Activated CD4-positive, alpha-beta T cell treated with anti-CD3 and anti-CD28 coated beads, Interleukin-2, amount 50 U/mL, for 24 hours (primary cell): ENCODE measurements at regions not wholly inside any gene's neighbourhood (a gene's known extent, or its start where the extent isn't known, plus 50 kb on each side); places are given as distances from the start of the nearest gene placed in this dataset.

Experiments
- DNase-seq, 2 donors: peaks; one replicate each; pipeline ENCODE4 v3.0.0-alpha.2; 2020; ENCODE audit warnings: low read depth in 1 of 2, low spot score in 1 of 2

DNA sequence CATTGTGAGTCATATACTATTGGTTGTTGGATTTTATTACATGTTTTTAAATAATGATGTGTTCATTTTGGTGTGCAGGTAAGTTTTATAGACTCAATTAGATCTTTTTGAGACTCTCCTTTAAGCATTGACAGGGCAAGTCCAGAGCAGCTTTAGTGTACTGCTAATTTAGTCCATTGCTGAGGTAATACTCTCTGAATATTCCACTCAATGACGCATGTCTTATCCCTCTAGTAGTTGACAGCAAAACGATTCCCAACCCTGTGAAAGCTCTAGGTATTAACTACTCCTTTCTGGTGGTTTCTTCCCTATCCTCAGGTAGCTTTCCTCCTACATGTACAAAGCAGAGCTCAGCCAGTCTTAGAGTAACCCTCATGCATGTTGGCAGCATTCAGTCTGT is 373.5 kb upstream of the MAP3K7 start:
- DNase-seq, result no peak

DNA sequence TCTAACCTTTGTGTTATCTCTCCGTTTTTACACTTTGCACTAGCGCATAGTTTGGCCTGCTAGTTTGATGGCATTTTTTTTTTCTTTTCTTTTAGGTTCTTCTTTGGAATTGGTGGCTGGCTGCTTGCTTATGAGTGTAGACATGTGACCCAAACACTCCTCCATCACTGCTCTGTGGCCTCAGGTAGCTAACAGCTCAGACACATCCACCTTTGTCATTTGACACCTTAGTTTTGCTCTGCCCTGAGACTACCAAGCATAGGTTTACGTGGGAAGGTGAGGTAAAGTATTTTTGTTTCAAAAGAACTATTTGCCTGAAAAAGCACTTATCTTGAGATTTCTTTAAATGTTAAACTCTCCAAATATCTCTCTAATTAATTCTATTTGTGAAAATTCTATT is 368.4 kb upstream of the MAP3K7 start:
- DNase-seq, result no peak

DNA sequence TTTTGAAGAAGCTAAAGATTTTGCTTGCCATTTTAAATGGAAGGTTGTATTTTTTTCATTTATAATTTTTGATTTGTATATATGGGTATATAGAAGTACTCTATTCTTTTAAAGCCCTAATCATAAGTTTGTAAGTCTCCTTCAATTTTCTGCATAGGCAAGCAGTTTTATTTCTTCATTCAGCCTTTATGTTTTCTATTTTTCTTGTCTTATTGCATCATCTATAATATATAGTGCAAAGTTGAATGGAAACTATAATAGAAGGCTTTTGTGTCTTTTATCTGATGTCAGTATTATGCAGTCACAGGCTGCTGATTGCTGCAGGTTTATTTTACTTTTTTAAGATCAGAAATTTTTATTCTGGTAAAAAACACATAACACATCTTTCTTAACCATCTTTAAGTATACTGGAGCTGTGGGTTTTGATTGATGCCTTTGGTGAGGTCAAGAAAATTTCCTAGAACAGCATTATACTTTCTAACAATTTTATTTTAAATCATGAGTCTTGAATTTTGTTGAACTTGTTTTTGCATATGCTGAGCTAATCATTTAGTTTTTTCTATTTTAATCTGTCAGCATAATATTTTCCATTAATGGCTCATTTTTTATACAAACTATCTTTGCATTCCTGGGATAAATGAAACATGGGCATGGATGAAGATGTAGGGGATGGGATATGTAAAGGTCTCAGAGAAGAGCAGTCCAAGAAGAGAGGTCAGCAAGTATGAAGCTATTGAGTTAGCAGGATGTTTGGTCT is 366.7 kb upstream of the MAP3K7 start:
- DNase-seq, result no peak

DNA sequence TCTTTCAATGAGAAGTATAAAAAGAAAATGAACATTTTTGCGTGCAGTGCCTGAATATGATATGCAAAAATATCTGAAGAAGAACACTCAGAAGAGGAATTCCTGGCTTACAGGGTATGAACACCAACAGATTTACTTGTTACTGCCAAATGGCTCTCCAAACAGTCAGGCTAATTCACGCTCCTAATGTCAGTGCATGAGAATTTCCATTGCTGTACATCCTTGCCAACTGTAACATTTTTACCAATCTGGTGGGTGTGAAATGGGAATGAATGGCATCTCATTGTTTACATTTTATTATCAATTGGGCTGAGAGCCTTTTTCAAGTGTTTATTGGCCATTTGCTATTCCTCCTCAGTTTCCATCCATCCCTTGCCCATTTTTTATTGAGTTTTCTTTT is 365.3 kb upstream of the MAP3K7 start:
- DNase-seq, result no peak

DNA sequence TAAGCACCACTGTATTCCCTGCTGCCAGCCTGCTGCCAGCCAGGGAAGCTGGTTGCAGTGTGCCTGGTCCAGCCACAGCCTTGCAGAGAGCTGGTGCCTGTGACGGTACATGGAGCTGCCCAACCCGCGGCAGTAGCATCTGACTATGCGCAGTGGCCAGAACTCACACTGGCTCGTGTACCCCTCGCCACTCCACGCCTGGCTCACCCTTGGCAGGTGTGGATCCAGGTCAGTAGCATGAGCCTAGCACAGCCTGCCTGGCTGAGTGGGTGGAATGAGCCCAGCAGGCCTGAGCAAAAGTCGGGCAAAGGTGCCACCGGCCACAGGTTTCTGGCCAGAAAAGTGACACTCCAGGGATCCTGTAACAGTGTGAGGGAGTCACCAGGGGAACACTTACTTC is 361.7 kb upstream of the MAP3K7 start:
- no peak for DNase-seq

DNA sequence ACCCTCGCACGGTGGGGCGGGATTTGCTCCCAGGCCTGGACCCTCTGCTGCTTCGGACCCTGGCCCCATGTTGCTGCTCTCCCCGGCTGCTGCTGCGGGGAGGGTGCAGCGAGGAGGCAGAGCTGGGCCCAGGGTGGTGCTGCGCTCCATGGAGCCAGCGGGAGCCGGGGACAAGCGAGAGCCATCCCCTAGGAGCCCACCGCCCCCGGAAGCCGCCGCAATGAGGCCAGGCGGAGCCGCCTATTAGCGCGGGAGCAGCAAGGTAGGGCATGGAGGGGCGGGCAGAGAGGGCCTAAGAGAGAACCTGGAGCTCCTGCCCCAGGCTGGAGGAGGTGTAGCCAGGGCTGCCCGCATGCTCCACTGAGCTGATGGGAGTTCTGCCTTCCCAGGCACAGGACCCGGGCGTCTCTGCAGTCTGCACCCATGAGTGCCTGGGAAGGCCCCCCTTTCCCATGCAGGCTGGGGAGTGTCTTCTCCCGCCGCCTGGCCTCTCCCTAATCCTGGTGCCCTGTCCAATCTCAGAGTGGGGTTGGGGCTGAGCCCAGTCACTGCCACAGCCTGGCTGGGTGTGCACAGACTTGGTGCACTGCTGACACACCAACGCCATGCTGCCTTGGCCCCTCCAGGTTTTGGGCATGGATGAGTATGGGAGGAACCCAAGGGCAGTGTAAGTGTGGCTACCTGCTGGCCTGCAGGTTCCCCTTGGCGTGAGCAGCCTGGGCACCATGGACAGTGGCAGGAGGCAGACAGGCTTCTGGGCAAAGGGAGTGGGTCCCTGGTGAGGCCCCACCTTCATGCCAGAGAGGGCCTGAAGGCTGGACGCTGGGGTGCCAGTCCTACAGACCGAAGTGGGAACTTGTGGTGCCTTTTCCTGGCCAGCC is 360.6 kb upstream of the MAP3K7 start:
- DNase-seq, result no peak

DNA sequence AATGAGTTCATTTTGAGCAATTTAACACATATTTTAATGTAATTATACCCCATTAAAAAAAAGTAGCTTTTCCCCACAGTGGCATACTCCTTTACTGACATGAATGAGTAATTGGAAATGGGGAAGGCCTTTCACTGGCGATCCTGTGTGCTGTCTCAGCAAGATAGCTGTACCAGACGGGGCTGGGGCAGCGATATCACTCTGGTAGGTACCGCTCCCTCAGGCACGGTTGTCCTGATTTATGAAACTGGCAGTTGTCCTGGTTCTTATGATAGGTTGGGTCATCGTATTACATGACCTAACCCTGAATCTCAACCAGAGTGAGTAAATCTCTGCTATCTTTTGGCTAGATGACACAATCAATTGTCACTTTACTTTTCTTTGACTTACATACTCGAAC is 355.0 kb upstream of the MAP3K7 start:
- DNase-seq, result no peak

DNA sequence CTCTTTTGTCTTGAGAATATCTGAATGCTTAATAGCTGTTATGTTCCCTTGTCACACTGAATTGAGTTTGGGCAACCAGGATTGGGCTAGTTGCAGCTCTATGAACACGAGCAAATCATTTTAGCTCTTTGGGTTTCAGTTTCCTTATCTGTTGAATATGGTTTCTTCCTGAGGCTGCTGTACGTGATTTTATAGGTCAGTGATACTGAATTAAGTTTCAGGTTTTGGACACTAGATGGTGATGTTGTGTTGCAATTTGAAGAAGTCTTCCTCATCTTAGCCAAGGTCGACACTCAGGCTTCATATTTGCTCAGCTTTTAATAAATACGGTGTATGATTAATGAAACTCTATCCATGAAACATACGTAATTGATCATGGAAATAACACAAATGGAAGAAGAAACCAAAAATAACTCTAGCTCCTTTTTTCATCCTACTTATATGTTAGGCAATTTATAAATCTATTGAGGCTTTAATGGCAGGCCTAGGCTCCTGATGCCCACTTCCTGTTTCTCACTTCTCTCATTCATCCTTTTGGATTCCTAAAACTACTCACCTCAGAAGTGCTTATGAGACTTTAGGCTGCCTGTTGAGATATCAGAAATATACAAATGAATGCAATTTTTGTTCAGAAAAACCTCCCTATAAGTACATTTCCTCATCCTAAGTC is 354.1 kb upstream of the MAP3K7 start:
- peak in 1 of 2 donors; percentile 3 for DNase-seq

DNA sequence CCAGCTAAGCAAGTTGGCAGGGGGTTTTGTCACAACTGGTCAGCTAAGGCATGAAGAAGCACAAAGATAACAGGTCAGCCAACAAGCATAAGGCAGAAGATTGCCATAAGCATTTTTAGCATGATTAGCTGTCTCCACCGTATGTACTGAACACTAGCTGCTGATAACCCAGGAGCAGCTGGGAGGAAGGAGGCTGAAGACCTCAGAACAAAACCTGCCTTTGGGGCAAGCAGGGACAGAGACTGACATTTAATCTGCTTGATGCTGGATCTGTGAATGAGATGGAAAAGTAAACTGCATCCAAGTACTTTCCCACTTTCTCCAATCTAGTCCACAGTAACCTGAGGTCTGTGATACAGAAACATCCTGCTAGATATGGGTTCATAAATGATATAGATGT is 353.0 kb upstream of the MAP3K7 start:
- no peak for DNase-seq

DNA sequence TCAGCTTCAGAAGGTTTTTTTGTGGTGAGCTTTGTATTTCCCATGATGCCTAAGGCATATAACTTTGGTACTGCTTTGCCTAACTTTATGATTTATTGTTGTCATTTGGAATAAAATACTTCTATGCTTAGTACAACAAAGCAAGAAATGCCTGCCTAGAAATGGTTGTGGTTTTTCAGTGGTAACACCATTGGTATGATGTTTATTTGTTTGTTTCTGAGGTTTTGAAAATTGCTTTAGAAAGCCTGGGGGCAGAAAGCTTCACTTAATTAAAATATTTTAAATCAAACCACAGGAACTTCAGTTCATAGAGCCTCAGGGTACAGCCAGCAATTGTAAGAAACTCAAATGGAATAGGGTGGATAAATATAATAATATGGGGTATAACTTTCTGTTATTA is 351.2 kb upstream of the MAP3K7 start:
- no peak for DNase-seq

DNA sequence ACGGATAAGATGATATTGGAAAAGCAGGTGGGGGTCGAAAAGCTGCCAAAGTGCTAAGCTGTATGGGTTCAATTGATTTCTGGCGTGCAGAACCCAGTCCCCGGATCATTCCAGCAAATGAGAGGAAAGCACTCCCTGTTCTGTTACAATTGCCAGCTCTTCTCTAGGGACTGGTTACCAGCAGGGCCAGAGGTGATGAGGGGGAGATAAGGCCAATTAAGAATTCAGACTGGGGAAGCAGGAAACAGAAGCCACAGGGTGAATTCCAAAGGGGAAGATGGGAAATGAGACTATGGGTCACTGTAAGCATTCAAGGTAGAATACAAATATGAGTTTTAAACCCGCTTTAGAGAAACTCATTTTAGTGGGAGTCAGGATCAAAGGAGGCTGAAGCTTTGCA is 349.4 kb upstream of the MAP3K7 start:
- DNase-seq, result no peak

DNA sequence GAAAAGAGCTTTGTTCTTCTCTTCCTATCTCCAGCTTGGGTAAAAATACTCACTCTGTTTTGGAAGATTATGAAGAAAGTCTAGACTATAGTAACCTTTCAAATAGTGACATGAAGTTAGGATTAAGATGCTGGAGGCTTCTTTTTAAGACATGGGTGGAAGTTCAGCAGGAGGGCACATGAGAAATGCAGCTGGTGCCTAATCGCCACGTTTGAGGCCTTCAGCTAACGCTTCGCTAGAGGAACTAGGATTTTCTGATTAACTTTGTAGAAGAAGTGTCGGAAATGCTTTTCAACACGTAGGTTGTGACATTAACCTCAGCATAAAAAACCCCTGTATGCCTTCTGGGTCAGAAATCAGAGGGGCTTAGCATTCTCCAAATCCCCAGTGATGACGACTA is 348.1 kb upstream of the MAP3K7 start:
- DNase-seq, result no peak

DNA sequence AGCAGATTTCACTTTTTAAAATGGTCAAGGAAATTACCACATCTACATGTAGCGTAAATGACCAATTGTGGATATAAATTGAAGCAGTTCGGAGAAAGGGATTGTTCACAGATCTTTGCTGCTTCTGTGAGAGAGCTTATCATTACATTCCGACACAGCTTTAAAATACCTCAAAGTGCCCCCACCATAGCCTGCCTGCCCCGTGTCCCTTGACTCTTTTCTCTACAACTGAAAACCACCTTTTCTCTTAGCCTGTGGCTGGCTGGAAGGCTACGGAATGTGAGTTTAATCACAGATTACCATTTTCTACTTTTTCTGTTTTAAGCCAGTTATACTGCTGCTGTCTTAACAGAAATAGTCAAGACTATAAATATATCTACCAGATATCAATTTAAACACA is 347.2 kb upstream of the MAP3K7 start:
- DNase-seq, result no peak

DNA sequence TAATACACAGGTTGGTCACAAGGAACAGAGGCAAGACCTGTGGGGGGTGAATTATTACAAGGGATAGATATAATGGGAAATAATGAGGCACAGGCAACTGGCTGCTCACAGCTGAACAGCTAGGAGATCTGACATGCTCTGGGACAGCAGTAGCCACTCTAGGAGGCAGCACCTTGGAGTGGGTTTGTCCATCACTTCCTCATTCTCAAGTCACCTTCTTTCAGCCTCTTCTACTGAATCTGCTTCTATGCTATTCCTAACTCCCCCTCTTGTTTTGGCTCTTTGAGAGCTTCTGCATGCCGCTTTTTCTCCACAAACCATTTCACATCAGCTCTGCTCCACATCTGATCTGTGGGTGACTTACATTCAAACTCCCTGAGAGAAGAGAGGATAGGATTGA is 345.5 kb upstream of the MAP3K7 start:
- DNase-seq, result no peak

DNA sequence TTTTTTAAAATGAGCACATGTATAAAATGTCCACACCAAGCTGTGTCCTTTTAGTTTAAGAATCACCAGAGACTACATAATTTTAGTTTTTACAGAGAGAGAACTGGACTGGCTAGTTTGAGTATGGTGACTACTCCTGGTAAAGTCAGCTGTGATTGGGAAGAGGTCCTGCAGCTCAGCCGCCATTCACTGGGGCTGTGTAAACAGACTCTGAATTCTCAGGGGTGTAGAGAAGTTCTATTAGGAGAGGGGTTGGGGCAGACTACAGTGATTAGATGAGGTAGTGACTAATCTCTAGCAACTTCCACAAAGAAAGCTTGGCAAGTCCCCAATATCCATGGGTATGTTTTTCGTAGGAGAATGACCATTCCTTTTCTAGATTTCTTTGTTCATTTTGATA is 341.2 kb upstream of the MAP3K7 start:
- DNase-seq, result no peak

DNA sequence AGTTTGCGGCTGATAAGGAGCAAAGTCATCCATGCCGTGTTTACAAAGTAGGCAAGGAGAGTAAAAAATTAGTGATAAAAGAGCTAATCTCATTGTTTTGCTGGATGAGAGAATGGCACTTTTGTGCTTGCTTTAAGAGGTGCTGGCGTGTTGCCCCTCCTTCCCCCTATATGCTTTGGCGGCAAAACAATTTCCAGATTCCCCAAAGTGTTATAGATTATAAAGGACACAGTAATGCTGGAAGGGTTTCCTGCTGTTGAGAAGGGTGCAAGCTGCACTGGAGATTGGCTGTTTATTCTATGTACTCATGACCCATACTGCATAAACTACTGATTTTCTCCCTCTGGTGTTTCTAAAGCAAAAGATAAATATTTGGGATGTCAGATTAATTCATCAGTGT is 338.9 kb upstream of the MAP3K7 start:
- no peak for DNase-seq

DNA sequence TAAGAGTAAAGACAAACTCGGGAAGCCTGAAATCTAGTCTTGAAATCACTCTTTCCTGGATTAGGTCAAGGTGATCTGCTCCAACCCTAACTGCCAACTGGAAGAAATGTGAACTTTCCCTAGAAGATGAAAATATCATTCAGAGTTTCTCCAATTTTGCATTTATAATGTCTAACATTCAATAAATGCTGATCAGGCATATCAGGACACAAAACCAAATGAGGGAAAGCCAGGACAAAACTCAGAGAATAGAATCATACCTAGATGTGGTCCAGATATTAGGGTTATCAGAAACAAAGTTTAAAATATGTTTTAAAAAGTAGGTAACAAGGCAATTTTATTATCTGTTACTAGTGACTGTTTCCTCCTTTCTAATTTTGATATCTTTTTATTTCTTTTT is 335.5 kb upstream of the MAP3K7 start:
- no peak for DNase-seq

DNA sequence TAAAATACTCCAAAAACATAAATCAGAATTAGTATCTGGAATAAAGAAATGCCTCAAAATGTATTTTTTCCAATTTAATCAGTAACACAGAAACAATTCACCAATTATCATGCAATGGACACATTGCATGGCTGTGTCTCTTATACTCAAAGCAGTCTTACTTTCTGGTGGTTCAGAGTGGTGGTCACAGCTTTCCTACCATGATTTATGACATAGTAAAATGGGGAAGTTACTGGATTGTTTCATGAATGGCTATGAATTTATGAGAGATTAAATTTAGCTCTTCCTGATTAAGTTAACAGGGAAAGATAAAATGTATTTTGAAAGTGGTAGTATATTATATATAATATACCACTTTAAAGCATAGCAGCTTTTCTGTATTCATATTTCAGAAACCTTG is 331.5 kb upstream of the MAP3K7 start:
- no peak for DNase-seq

DNA sequence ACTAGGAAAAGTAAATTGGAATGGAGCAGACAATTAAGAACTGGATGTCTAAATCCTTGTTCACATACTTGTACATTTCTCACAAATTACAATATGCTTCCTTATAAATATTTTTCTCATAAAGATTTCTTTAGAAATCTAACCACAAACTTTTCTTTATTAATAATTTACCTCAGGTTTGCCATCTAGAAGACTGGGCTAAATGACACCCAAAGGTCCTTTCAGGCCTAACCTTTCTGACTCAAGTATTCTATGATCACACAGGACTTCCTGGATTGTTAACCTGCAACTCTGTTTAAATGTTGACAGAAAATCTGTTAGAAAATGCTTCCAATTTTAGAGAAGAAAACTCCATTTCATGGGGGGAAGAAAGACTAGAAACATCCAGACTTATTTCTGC is 330.5 kb upstream of the MAP3K7 start:
- no peak for DNase-seq

DNA sequence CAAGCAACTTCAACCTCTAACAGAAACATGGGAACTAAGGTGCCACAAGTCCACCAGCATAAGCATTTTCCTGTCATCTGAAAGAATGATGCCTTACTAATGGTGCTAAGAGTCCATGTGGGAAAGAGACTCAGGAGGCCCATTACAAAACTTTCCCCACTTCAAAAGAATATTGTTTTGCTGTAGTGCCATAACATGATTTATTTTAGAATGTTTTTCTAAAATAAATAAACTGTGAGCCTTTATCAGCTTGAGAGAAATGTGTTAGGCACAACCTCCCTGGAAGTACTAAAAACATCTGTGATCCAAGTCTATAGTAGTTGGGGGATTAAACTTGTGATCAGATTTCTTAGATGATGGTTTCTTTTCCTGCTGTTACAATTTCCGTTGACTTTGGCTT is 330.1 kb upstream of the MAP3K7 start:
- no peak for DNase-seq

DNA sequence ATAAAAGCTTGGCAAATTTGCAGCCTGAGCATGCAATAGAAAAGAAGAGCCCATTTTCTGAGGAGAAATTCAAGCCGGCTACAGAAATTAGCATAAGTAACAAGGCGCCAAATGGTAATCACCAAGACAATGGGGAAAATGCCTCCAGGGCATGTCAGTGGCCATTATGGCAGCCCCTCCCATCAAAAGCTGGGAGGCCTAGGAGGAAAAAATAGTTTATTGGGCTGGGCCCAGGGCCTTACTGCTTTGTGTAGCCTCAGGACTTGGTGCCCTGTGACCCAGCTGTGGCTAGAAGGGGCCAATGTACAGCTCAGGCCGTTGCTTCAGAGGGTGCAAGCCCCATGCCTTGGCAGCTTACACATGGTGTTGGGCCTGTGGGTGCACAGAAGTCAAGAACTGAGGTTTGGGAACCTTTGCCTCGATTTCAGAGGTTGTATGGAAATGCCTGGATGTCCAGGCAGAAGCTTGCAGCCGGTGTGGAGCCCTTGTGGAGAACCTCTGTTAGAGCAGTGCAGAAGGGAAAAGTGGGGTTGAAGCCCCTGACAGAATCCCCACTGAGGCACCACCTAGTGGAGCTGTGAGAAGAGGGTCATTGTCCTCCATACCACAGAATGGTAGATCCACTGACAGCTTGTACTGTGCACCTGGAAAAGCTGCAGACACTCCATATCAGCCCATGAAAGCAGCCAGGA is 328.5 kb upstream of the MAP3K7 start:
- DNase-seq, result no peak

DNA sequence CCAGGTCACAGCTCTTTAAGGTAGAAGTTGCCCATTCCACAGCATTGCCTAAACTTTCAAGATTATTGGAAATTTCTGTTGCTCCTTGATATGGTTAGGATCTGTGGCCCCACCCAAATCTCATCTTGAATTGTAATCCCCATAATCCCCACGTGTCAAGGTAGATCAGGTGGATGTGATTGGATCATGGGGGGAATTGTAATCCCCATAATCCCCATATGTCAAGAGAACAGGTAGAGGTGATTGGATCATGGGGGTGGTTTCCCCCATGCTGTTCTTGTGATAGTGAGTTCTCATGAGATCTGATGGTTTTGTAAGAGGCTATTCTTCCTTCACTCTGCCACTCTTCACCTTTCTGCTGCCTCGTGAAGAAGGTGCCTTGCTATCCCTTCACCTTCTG is 327.4 kb upstream of the MAP3K7 start:
- no peak for DNase-seq
